DND-41 (cell line): ENCODE measurements at regions not wholly inside any gene's neighbourhood (a gene's known extent, or its start where the extent isn't known, plus 50 kb on each side); places are given as distances from the start of the nearest gene placed in this dataset.

Experiments used
- EZH2 ChIP-seq: IDR thresholded peaks from 3 replicates; pipeline ENCODE4 v1.6.1; 2012; ENCODE audit warnings: borderline replicate concordance, low read depth, mild to moderate bottlenecking, moderate library complexity, low read length, inconsistent platforms; ENCODE audit not compliant: severe bottlenecking
- TF ChIP-seq, protein P1 (sequence below): IDR thresholded peaks from 2 replicates; pipeline ENCODE4 v1.5.1; 2012; ENCODE audit warnings: borderline replicate concordance, low read length, moderate library complexity, mild to moderate bottlenecking; ENCODE audit not compliant: poor library complexity, severe bottlenecking; ENCODE audit errors: extremely low read depth

DNA sequence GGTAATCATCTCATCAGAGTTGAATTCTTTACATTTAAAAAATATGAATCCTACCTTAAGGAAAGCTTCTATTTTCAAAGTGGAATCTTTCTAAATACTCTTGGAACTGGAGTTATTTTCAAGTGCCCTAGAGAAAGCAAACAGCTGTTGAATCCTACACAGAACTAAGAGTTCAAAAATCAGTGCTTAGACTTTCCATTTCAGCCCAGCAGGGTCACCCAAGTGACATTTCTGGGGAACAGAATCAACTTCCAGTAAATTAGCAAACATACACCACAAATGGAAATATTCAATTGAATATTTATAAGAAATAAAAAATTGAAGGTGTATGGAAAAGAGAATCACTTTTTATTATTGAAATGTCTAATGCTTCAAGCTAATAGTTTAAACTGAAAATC lies 427.7 kb upstream of the NOX3 start:
- TF ChIP-seq, protein P1, sequence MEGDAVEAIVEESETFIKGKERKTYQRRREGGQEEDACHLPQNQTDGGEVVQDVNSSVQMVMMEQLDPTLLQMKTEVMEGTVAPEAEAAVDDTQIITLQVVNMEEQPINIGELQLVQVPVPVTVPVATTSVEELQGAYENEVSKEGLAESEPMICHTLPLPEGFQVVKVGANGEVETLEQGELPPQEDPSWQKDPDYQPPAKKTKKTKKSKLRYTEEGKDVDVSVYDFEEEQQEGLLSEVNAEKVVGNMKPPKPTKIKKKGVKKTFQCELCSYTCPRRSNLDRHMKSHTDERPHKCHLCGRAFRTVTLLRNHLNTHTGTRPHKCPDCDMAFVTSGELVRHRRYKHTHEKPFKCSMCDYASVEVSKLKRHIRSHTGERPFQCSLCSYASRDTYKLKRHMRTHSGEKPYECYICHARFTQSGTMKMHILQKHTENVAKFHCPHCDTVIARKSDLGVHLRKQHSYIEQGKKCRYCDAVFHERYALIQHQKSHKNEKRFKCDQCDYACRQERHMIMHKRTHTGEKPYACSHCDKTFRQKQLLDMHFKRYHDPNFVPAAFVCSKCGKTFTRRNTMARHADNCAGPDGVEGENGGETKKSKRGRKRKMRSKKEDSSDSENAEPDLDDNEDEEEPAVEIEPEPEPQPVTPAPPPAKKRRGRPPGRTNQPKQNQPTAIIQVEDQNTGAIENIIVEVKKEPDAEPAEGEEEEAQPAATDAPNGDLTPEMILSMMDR, result no peak
- TF ChIP-seq EZH2, result no peak
